PC-9 (cell line): ENCODE measurements at regions not wholly inside any gene's neighbourhood (a gene's known extent, or its start where the extent isn't known, plus 50 kb on each side); places are given as distances from the start of the nearest gene placed in this dataset.

Experiments
- EZH2 ChIP-seq: fragments of 200-600 bp; sonication (generic); IDR thresholded peaks from 2 replicates; pipeline ENCODE4 v1.8.0; 2017; ENCODE audit warnings: antibody characterized with exemption, low read depth
- TF ChIP-seq, protein P1 (sequence below): fragments of 200-600 bp; sonication (generic); conservative IDR thresholded peaks from 2 replicates; pipeline ENCODE4 v1.6.1; 2017; ENCODE audit warnings: mixed run types, antibody characterized with exemption, mild to moderate bottlenecking, moderate library complexity

DNA sequence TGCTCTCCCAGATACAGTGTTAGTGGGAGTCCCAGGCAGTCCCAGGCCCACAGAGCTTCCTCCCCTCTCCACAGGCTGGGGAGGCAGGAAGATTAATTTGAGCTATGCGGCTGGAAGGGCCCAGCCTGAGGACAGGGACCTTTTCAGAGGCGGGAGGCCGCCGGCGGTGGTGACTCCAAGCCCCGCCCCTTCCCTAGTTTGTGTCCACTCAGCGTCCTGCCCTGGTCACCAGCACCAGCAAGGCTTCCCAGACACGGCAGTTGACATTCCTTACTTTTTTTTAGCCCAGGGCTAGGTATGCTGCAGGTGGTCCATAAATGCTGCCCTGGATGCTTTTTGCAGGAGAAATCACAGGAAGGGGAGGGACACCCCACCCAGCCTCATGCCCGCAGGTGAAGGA, 67.7 kb upstream of the LRPAP1 start:
- TF ChIP-seq, protein P1, sequence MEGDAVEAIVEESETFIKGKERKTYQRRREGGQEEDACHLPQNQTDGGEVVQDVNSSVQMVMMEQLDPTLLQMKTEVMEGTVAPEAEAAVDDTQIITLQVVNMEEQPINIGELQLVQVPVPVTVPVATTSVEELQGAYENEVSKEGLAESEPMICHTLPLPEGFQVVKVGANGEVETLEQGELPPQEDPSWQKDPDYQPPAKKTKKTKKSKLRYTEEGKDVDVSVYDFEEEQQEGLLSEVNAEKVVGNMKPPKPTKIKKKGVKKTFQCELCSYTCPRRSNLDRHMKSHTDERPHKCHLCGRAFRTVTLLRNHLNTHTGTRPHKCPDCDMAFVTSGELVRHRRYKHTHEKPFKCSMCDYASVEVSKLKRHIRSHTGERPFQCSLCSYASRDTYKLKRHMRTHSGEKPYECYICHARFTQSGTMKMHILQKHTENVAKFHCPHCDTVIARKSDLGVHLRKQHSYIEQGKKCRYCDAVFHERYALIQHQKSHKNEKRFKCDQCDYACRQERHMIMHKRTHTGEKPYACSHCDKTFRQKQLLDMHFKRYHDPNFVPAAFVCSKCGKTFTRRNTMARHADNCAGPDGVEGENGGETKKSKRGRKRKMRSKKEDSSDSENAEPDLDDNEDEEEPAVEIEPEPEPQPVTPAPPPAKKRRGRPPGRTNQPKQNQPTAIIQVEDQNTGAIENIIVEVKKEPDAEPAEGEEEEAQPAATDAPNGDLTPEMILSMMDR: no peak
- no peak for TF ChIP-seq EZH2
